Neutrophil (primary cell): ENCODE measurements at regions not wholly inside any gene's neighbourhood (a gene's known extent, or its start where the extent isn't known, plus 50 kb on each side); places are given as distances from the start of the nearest gene placed in this dataset.

Experiments
- H3K27ac ChIP-seq: fragments of 200-600 bp; sonication (generic); 2 replicates; pipeline ENCODE4 v1.5.1; 2016; ENCODE audit warnings: mild to moderate bottlenecking, moderate library complexity
- H3K27me3 ChIP-seq: fragments of 200-600 bp; sonication (generic); 2 replicates; pipeline ENCODE4 v1.6.0; 2016; ENCODE audit warnings: mild to moderate bottlenecking
- H3K36me3 ChIP-seq: fragments of 200-600 bp; sonication (generic); 2 replicates; pipeline ENCODE4 v1.5.1; 2017
- H3K4me1 ChIP-seq, 2 experiments: fragments of 200-600 bp in 1 of 2; sonication (generic) in 1 of 2; 1 replicate in 1 of 2; 2 replicates in 1 of 2; pipeline versions ENCODE4 v1.5.1 to v1.6.1; 2013 to 2016; ENCODE audit warnings: low read depth in 1 of 2, low read length in 1 of 2, mild to moderate bottlenecking in 1 of 2, moderate library complexity in 1 of 2; ENCODE audit not compliant: control insufficient read depth in 1 of 2, insufficient read depth in 1 of 2
- H3K4me3 ChIP-seq, 2 experiments: fragments of 200-600 bp in 1 of 2; sonication (generic) in 1 of 2; 1 replicate in 1 of 2; 2 replicates in 1 of 2; pipeline ENCODE4 v1.5.1; 2013 to 2016; ENCODE audit warnings: low read depth in 1 of 2, low read length in 1 of 2, mild to moderate bottlenecking in 1 of 2, moderate library complexity in 1 of 2
- H3K9me3 ChIP-seq: fragments of 200-600 bp; sonication (generic); 2 replicates; pipeline ENCODE4 v1.5.1; 2016
- CTCF ChIP-seq: fragments of 200-600 bp; sonication (generic); IDR thresholded peaks from 2 replicates; pipeline ENCODE4 v1.5.1; 2016; ENCODE audit warnings: antibody characterized with exemption

DNA sequence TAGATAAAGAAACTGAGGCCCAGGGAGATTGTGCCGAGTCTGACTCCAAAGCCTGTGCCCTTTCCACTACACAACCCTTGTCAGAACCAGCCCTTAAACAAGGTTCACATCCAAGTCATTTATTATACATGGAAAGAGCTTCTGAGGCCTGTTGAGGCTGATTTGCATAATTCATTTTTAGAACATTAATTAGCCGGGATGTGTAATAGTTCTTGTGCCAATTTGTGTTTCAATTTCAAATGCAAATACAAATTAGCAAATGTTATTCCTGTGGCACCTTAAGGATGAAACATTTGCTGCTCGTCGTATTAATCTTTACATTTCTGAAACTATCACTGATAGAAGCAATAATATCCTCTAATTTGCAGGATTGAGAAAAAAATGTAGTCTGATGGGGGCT is 174.9 kb downstream of the MYCN start:
- Histone ChIP-seq H3K4me3 (no peak overlapping the region), H3K9me3 (no peaks in the 10 kb centered on the region), H3K36me3 (no peaks in the 10 kb centered on the region), H3K27ac (no peak overlapping the region), H3K4me1 (no peaks in the 10 kb centered on the region), H3K27me3 (no peaks in the 10 kb centered on the region)
- TF ChIP-seq CTCF, result no peak

GRCh38 chr2:16114836-16115235 is 174.5 kb downstream of the MYCN start:
- no peak overlapping the region for H3K27ac ChIP-seq
- no peaks in the 10 kb centered on the region for H3K27me3 ChIP-seq
- no peaks in the 10 kb centered on the region for H3K36me3 ChIP-seq
- no peak overlapping the region for H3K4me3 ChIP-seq
- no peak for TF ChIP-seq CTCF
- no peaks in the 10 kb centered on the region for H3K9me3 ChIP-seq
- no peaks in the 10 kb centered on the region for H3K4me1 ChIP-seq

DNA sequence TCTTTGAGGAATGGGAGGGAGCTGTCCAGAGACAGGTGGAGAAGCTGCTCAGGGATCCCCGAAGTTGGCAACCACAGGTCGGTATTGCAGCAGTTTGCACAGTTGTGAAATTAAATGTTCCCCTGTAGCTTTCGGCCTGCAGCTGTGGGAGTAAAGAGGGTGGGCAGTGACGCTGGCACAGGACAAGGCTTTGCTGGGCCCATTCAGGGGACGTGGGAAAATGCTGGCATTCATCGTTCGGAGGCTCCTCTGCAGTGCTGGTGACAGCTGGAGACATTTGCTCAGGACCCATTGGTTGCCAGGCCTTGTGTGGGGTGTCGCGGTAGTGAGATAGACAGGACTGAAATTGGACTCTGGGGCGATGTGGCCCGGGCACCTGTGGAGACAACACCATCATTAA is 173.7 kb downstream of the MYCN start:
- TF ChIP-seq CTCF, result no peak
- Histone ChIP-seq H3K4me1 (no peaks in the 10 kb centered on the region), H3K27me3 (no peaks in the 10 kb centered on the region), H3K4me3 (no peak overlapping the region), H3K27ac (no peak overlapping the region), H3K36me3 (no peaks in the 10 kb centered on the region), H3K9me3 (no peaks in the 10 kb centered on the region)

DNA sequence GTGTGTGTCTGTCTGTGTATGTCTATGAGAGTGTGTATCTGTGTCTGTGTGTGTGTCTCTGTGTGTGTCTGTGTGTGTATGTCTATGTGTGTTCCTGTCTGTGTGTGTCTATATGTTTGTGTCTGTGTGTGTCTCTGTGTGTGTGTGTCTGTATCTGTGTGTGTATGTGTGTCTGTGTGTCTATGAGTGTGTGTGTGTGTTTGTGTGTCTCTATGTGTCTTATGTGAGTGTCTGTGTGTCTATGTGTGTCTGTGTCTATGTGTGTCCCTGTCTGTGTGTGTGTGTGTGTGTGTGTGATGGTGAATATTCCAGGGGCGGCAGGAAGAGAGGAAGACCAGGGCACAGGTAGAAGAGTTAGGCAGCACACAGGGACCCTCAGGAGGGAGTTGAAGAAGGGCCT is 173.2 kb downstream of the MYCN start:
- no peak for TF ChIP-seq CTCF
- Histone ChIP-seq H3K27ac (no peak overlapping the region), H3K36me3 (no peaks in the 10 kb centered on the region), H3K4me3 (no peak overlapping the region), H3K27me3 (no peaks in the 10 kb centered on the region), H3K4me1 (no peaks in the 10 kb centered on the region), H3K9me3 (no peaks in the 10 kb centered on the region)

DNA sequence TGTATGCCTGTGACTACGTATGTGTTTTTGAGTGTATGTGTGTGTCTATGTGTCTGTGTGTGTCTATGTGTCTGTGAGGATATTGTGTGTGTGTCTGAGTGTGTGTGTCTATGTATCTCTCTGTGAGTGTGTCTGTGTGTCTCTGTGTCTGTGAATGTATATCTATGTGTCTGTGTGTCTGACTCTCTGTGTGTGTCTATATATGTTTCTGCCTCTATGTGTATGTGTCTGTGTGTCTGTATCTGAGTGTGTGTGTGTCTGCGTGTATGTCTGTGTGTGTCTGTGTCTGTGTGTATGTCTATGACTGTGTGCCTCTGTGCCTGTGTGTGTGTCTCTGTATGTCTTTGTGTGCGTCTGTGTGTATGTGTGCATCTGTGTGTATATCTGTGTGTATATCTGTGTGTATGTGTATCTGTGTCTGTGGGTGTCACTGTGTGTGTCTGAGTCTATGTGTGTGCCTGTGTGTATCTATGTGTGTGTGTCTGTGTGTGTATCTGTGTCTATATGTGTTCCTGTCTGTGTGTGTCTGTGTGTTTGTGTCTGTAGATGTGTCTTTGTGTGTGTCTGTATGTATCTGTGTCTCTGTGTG is 172.7 kb downstream of the MYCN start:
- Histone ChIP-seq H3K4me3 (no peak overlapping the region), H3K9me3 (no peaks in the 10 kb centered on the region), H3K4me1 (no peaks in the 10 kb centered on the region), H3K36me3 (no peaks in the 10 kb centered on the region), H3K27me3 (no peaks in the 10 kb centered on the region), H3K27ac (no peak overlapping the region)
- no peak for TF ChIP-seq CTCF
